GM23338 (cell line): ENCODE measurements at regions not wholly inside any gene's neighbourhood (a gene's known extent, or its start where the extent isn't known, plus 50 kb on each side); places are given as distances from the start of the nearest gene placed in this dataset.

Experiments
- ATAC-seq: fragments of 200-7000 bp; cut with Tn5 transposase; 3 replicates; pipeline ENCODE4 v1.9.1; 2020
- DNase-seq: peaks from one replicate; pipeline ENCODE4 v3.0.0-alpha.2; 2015; ENCODE audit warnings: low spot score
- H2AFZ ChIP-seq: fragments of 200-600 bp; sonication (generic); 2 replicates; pipeline ENCODE4 v1.8.0; 2016; ENCODE audit warnings: antibody characterized with exemption, mild to moderate bottlenecking, moderate library complexity
- H3F3A ChIP-seq: fragments of 200-600 bp; sonication (generic); replicated peaks from 2 replicates; pipeline ENCODE4 v1.8.0; 2017; ENCODE audit warnings: antibody characterized with exemption, mixed run types, low read depth
- H3K27ac ChIP-seq: fragments of 200-600 bp; sonication (generic); 2 replicates; pipeline ENCODE4 v1.6.1; 2016; ENCODE audit warnings: low read depth
- H3K27me3 ChIP-seq: fragments of 200-600 bp; sonication (generic); 2 replicates; pipeline ENCODE4 v1.8.0; 2016; ENCODE audit warnings: mild to moderate bottlenecking, mixed run types, moderate library complexity; ENCODE audit not compliant: insufficient read depth
- H3K36me3 ChIP-seq: fragments of 200-600 bp; sonication (generic); 2 replicates; pipeline ENCODE4 v1.8.0; 2016; ENCODE audit warnings: mild to moderate bottlenecking; ENCODE audit not compliant: insufficient read depth
- H3K4me1 ChIP-seq: fragments of 200-600 bp; sonication (generic); 2 replicates; pipeline ENCODE4 v1.8.0; 2016; ENCODE audit warnings: mild to moderate bottlenecking, moderate library complexity; ENCODE audit not compliant: insufficient read depth
- H3K4me2 ChIP-seq: fragments of 200-600 bp; sonication (generic); 2 replicates; pipeline ENCODE4 v1.7.1; 2017; ENCODE audit warnings: mixed run types
- H3K4me3 ChIP-seq: fragments of 200-600 bp; sonication (generic); 2 replicates; pipeline ENCODE4 v1.6.1; 2016; ENCODE audit warnings: mixed run types
- H3K79me2 ChIP-seq: fragments of 200-600 bp; sonication (generic); replicated peaks from 2 replicates; pipeline ENCODE4 v1.8.0; 2017; ENCODE audit warnings: mild to moderate bottlenecking; ENCODE audit not compliant: insufficient read depth
- H3K9me2 ChIP-seq: fragments of 200-600 bp; sonication (generic); 2 replicates; pipeline ENCODE4 v1.8.0; 2017; ENCODE audit not compliant: insufficient read depth
- H4K20me1 ChIP-seq: fragments of 200-600 bp; sonication (generic); replicated peaks from 2 replicates; pipeline ENCODE4 v1.8.0; 2017; ENCODE audit warnings: mild to moderate bottlenecking; ENCODE audit not compliant: insufficient read depth
- H3K27ac Mint-ChIP-seq: 2 replicates; pipeline ENCODE4 v1.8.0; 2020; ENCODE audit warnings: inconsistent platforms, mild to moderate bottlenecking, moderate library complexity, mixed read lengths
- H3K27me3 Mint-ChIP-seq: 3 replicates; pipeline ENCODE4 v1.8.0; 2022; ENCODE audit warnings: low read depth, mild to moderate bottlenecking, moderate library complexity, mixed read lengths, inconsistent platforms; ENCODE audit not compliant: insufficient read depth, poor library complexity
- H3K36me3 Mint-ChIP-seq: 3 replicates; pipeline ENCODE4 v1.8.0; 2021; ENCODE audit warnings: low read depth, mild to moderate bottlenecking, inconsistent platforms, moderate library complexity, mixed read lengths
- H3K4me1 Mint-ChIP-seq: 3 replicates; pipeline ENCODE4 v1.8.0; 2020; ENCODE audit warnings: mild to moderate bottlenecking, inconsistent platforms, mixed read lengths
- H3K4me3 Mint-ChIP-seq: 3 replicates; pipeline ENCODE4 v1.8.0; 2021; ENCODE audit warnings: moderate library complexity, mild to moderate bottlenecking, inconsistent platforms, mixed read lengths
- H3K9me3 Mint-ChIP-seq: 3 replicates; pipeline ENCODE4 v1.8.0; 2020; ENCODE audit warnings: moderate library complexity, mild to moderate bottlenecking, inconsistent platforms, mixed read lengths
- CREB1 ChIP-seq: fragments of 250-450 bp; sonication (Bioruptor Pico); IDR thresholded peaks from 2 replicates; pipeline ENCODE4 v1.5.0; 2020; ENCODE audit warnings: low read depth, mild to moderate bottlenecking, moderate library complexity
- CTCF ChIP-seq, 2 experiments: fragments of 200-600 bp in 1 of 2; sonication (generic) in 1 of 2; conservative IDR thresholded peaks; 2 replicates each; pipeline versions ENCODE4 v1.5.1 to v1.6.1; 2016 to 2017; ENCODE audit warnings: antibody characterized with exemption in 2 of 2, low read depth in 2 of 2, mild to moderate bottlenecking in 2 of 2, moderate library complexity in 1 of 2
- ETS1 ChIP-seq: IDR thresholded peaks from 2 replicates; pipeline ENCODE4 v1.6.1; 2016; ENCODE audit warnings: antibody characterized with exemption
- EZH2 ChIP-seq: fragments of 200-600 bp; sonication (generic); IDR thresholded peaks from one replicate; pipeline ENCODE4 v1.8.0; 2017; ENCODE audit warnings: antibody characterized with exemption, mild to moderate bottlenecking, low read depth; ENCODE audit not compliant: unreplicated experiment
- EZH2phosphoT487 ChIP-seq: fragments of 200-600 bp; sonication (generic); IDR thresholded peaks from one replicate; pipeline ENCODE4 v1.8.1; 2018; ENCODE audit warnings: antibody characterized with exemption; ENCODE audit not compliant: unreplicated experiment
- JUNB ChIP-seq: IDR thresholded peaks from one replicate; pipeline ENCODE4 v1.6.1; 2016; ENCODE audit warnings: antibody characterized with exemption; ENCODE audit not compliant: unreplicated experiment
- NANOG ChIP-seq: IDR thresholded peaks from 2 replicates; pipeline ENCODE4 v1.6.1; 2016; ENCODE audit warnings: antibody characterized with exemption, borderline replicate concordance
- POLR2AphosphoS5 ChIP-seq: IDR thresholded peaks from 2 replicates; pipeline ENCODE4 v1.6.1; 2016; ENCODE audit warnings: antibody characterized with exemption, low read depth
- REST ChIP-seq: IDR thresholded peaks from one replicate; pipeline ENCODE4 v1.6.1; 2018; ENCODE audit warnings: antibody characterized with exemption; ENCODE audit not compliant: unreplicated experiment
- STAT1 ChIP-seq: IDR thresholded peaks from one replicate; pipeline ENCODE4 v1.6.1; 2016; ENCODE audit warnings: antibody characterized with exemption; ENCODE audit not compliant: unreplicated experiment
- ZNF114 ChIP-seq: fragments of 250-450 bp; sonication (Bioruptor Pico); IDR thresholded peaks from 2 replicates; pipeline ENCODE4 v1.5.0; 2020; ENCODE audit warnings: mild to moderate bottlenecking, moderate library complexity
- ZNF331 ChIP-seq: fragments of 250-450 bp; sonication (Bioruptor Pico); IDR thresholded peaks from 2 replicates; pipeline ENCODE4 v1.5.0; 2020; ENCODE audit warnings: low read depth, mild to moderate bottlenecking, moderate library complexity
- ZNF462 ChIP-seq: fragments of 250-450 bp; sonication (Bioruptor Pico); IDR thresholded peaks from 2 replicates; pipeline ENCODE4 v1.5.0; 2020; ENCODE audit warnings: mild to moderate bottlenecking, moderate library complexity

GRCh38 chr15:61682891-61683735 is 377.1 kb downstream of the VPS13C start:
- Mint-ChIP-seq H3K27ac (no peak overlapping the region), H3K4me3 (no peak overlapping the region), H3K36me3 (peaks cover 3% of the 10 kb centered on the region; the same call in 2 of the 3 replicates), H3K9me3 (peaks cover 3% of the 10 kb centered on the region; the same call in 1 of the 3 replicates), H3K27me3 (peaks cover 2% of the 10 kb centered on the region), H3K4me1 (peaks cover 35% of the 10 kb centered on the region)
- peaks cover 18% of the 10 kb centered on the region; the same call in 1 of the 2 replicates for H3K4me1 ChIP-seq
- H3K36me3 ChIP-seq, result no peaks in the 10 kb centered on the region
- TF ChIP-seq CTCF (conservative IDR thresholded peaks at IDR 0.05; ENCODE audit: low read depth in 2 of 2) (no peak), EZH2 (no peak), POLR2AphosphoS5 (no peak), JUNB (no peak), NANOG (no peak), CREB1 (CRISPR knock-in tag) (no peak), ETS1 (no peak), ZNF331 (CRISPR knock-in tag) (no peak), ZNF462 (CRISPR knock-in tag) (no peak), ZNF114 (no peak), STAT1 (no peak), EZH2phosphoT487 (no peak), REST (no peak)
- peaks cover 21% of the 10 kb centered on the region for H3K9me2 ChIP-seq
- H3K4me2 ChIP-seq, result no peak overlapping the region
- ATAC-seq, result no peak
- H2AFZ ChIP-seq, result no peak overlapping the region
- H3K27me3 ChIP-seq, result no peaks in the 10 kb centered on the region
- no peaks in the 10 kb centered on the region for H4K20me1 ChIP-seq
- no peak overlapping the region for H3K4me3 ChIP-seq
- no peak for DNase-seq
- H3K79me2 ChIP-seq, result no peaks in the 10 kb centered on the region
- H3K27ac ChIP-seq, result no peak overlapping the region
- H3F3A ChIP-seq, result no peaks in the 10 kb centered on the region
